GM12891 (cell line): ENCODE measurements at regions not wholly inside any gene's neighbourhood (a gene's known extent, or its start where the extent isn't known, plus 50 kb on each side); places are given as distances from the start of the nearest gene placed in this dataset.

Experiments used
- POLR2AphosphoS5 ChIP-seq: IDR thresholded peaks from 2 replicates; pipeline ENCODE4 v1.6.1; 2011; ENCODE audit warnings: low read depth, low read length, control low read depth
- TAF1 ChIP-seq: IDR thresholded peaks from 2 replicates; pipeline ENCODE4 v1.6.1; 2011; ENCODE audit warnings: low read depth, low read length, control low read depth

- no peak for TF ChIP-seq POLR2AphosphoS5
- no peak for TF ChIP-seq TAF1
These were observed 191.8 kb downstream of the TMEM200A start for GRCh38 chr6:130557481-130558112.
